Cardiac fibroblast (primary cell): ENCODE measurements at regions not wholly inside any gene's neighbourhood (a gene's known extent, or its start where the extent isn't known, plus 50 kb on each side); places are given as distances from the start of the nearest gene placed in this dataset.
"Not testable (repeated sequence)": the region's sequence is repeated elsewhere in the genome, so short reads cannot be mapped to it uniquely, and the experiment has no call there.

Source experiments
- DNase-seq, 2 donors: peaks; one replicate each; pipeline versions ENCODE4 v3.0.0 to v3.0.0-alpha.2; 2010; ENCODE audit warnings: low read depth in 2 of 2
- H3K4me3 ChIP-seq, 2 donors: replicated peaks in 1 of 2; 1 replicate in 1 of 2; 2 replicates in 1 of 2; pipeline ENCODE4 v1.5.1; 2011; ENCODE audit warnings: low read depth in 2 of 2, low read length in 2 of 2, mild to moderate bottlenecking in 2 of 2, moderate library complexity in 1 of 2
- CTCF ChIP-seq: IDR thresholded peaks from one replicate; pipeline ENCODE4 v1.5.1; 2011; ENCODE audit warnings: low read depth, mild to moderate bottlenecking, low read length, inconsistent platforms

DNA sequence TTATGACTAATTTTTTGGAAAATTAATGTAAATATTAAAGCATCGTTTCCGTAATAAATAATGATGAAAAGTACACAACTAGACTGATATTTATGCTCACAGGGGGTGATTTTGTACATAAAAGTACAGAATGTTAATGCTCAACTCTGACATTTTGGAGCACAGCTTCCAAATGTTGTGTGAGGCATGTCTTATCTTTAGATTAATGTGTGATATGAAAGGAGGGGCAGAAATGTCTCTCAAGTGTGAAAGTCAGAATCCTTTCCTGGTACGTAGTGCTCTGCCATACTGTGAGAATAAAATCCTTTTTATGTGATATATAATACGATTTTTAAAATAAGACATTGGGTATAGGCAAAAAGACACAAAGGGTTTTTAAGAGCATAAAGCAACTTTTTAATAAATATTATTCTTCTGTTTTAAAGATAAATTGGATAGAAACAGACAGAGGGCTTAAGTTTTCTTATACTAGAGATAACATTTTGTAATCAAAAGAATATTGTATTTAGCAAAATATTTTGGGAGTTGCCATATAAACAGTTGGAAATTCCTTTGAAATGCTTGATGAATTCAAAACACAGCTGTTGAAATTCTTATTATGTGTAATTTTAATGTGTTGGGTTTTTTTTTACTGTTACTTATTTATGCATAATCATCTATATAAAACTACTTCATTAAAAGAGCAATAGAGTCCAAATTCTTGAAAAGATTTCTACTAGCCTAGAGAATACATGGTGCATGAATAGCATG, 389.7 kb downstream of the RAP2B start:
- TF ChIP-seq CTCF = no peak
- no peak overlapping the region for H3K4me3 ChIP-seq
- DNase-seq = no peak

DNA sequence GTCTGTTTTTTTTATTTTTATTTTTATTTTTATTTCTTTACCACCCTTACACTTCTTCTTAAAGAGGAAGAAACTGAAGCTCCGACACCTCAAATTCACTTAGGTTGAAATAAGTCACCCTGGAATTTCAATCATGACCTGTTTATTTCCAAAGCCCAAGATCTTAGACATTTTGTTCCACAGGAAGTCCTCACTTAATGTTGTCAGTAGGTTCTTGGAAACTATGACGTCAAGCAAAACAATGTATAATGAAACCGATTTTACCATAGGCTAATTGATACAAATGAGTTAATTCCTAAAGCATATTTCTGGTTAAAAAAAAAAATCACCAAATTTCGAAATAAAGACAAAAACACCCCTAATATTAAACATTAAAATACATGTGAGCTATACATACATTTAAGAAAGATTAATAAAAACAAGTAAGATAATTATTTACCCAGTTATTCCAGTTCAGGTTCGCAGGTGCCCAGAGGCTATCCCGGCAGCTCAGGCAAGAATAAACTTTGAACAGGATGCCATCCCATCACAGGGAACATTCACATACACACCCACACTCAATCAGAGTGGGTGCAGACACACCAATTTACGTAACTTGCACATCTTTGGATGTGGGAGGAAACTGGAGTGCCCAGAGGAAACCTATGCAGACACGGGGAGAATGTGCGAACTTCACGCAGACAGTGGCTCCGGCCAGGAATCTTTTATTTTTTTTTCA, 391.0 kb downstream of the RAP2B start:
- DNase-seq = peak in 1 of 2 donors; percentile 13
- TF ChIP-seq CTCF = no peak
- H3K4me3 ChIP-seq = no peak overlapping the region

DNA sequence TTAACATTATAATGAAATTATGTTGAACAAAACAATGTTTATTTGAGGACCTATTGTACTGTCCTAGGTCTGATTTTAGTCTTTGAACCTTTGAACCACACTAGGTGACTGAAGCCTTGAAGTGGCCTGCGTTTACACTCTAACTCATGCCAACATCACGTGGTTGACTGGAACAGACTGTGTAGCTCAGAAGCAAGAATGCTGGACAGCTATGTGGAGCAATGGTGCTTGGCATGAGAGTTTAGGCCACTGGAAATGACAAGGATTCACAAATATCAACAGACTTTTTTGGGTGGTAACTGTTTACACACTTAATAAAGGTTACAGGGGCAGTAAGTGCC, 391.5 kb downstream of the RAP2B start:
- no peak for TF ChIP-seq CTCF
- no peak overlapping the region for H3K4me3 ChIP-seq
- DNase-seq = no peak

- no peak for DNase-seq
- TF ChIP-seq CTCF = no peak
- H3K4me3 ChIP-seq = no peak overlapping the region
Measured at GRCh38 chr3:153555919-153556318, 393.9 kb downstream of the RAP2B start.

GRCh38 chr3:153559366-153559765, 397.3 kb downstream of the RAP2B start:
- not testable (repeated sequence) for DNase-seq, H3K4me3 ChIP-seq

- DNase-seq = no peak
- H3K4me3 ChIP-seq = no peak overlapping the region
- TF ChIP-seq CTCF = no peak
Measured at GRCh38 chr3:153567011-153567410, 405.0 kb downstream of the RAP2B start.

GRCh38 chr3:153567556-153567955, 405.5 kb downstream of the RAP2B start:
- no peak for DNase-seq
- H3K4me3 ChIP-seq = no peak overlapping the region
- no peak for TF ChIP-seq CTCF

GRCh38 chr3:153570481-153570880, 408.5 kb downstream of the RAP2B start:
- not testable (repeated sequence) for DNase-seq, H3K4me3 ChIP-seq
